ENCODE measurements at regions not wholly inside any gene's neighbourhood (a gene's known extent, or its start where the extent isn't known, plus 50 kb on each side); places are given as distances from the start of the nearest gene placed in this dataset.

DNA sequence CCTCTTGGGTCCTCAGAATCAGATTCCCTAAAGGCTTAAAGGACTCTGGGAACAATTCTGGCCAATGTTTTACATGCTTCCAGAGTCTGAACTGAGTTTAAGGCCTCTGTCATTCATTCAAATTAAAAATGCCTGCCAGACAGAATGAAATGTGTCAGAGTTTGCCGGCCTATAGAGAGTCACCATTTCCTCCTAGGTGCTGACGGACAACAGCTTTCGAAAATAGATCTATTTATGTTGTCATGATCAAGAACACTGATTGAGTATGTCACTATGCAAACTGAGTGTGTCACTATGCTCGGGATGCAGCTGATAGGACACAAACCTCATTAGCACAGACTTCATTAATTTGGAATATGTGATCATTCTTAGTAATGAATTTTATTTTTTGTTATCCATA lies 151.4 kb upstream of the TMCC3 start:
- TF ChIP-seq CTCF (IDR thresholded peaks at IDR 0.05; ENCODE audit: poor library complexity, severe bottlenecking) (no peak), POLR2AphosphoS5 (IDR thresholded peaks at IDR 0.05) (no peak), SMC3 (conservative IDR thresholded peaks at IDR 0.05; ENCODE audit: poor library complexity) (no peak), EZH2 (IDR thresholded peaks at IDR 0.05; ENCODE audit: borderline replicate concordance, insufficient read depth, low read length, poor library complexity, severe bottlenecking) (no peak), RAD21 (conservative IDR thresholded peaks at IDR 0.05) (no peak), EP300 (conservative IDR thresholded peaks at IDR 0.05; ENCODE audit: poor library complexity, severe bottlenecking) (no peak), TAF1 (IDR thresholded peaks at IDR 0.05; ENCODE audit: low read depth) (no peak), MXI1 (conservative IDR thresholded peaks at IDR 0.05; ENCODE audit: poor library complexity, severe bottlenecking) (no peak)
- TF ChIP-seq, protein P1, sequence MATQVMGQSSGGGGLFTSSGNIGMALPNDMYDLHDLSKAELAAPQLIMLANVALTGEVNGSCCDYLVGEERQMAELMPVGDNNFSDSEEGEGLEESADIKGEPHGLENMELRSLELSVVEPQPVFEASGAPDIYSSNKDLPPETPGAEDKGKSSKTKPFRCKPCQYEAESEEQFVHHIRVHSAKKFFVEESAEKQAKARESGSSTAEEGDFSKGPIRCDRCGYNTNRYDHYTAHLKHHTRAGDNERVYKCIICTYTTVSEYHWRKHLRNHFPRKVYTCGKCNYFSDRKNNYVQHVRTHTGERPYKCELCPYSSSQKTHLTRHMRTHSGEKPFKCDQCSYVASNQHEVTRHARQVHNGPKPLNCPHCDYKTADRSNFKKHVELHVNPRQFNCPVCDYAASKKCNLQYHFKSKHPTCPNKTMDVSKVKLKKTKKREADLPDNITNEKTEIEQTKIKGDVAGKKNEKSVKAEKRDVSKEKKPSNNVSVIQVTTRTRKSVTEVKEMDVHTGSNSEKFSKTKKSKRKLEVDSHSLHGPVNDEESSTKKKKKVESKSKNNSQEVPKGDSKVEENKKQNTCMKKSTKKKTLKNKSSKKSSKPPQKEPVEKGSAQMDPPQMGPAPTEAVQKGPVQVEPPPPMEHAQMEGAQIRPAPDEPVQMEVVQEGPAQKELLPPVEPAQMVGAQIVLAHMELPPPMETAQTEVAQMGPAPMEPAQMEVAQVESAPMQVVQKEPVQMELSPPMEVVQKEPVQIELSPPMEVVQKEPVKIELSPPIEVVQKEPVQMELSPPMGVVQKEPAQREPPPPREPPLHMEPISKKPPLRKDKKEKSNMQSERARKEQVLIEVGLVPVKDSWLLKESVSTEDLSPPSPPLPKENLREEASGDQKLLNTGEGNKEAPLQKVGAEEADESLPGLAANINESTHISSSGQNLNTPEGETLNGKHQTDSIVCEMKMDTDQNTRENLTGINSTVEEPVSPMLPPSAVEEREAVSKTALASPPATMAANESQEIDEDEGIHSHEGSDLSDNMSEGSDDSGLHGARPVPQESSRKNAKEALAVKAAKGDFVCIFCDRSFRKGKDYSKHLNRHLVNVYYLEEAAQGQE (IDR thresholded peaks at IDR 0.05; ENCODE audit: borderline replicate concordance): no peak
